Stimulated activated CD4-positive, alpha-beta T cell treated with anti-CD3 and anti-CD28 coated beads, TNF-alpha, amount 100 ng/mL, for 4 hours (primary cell): ENCODE measurements at regions not wholly inside any gene's neighbourhood (a gene's known extent, or its start where the extent isn't known, plus 50 kb on each side); places are given as distances from the start of the nearest gene placed in this dataset.
"Not testable (repeated sequence)": the region's sequence is repeated elsewhere in the genome, so short reads cannot be mapped to it uniquely, and the experiment has no call there.

Experiments used
- DNase-seq, 3 experiments: peaks; one replicate each; pipeline ENCODE4 v3.0.0-alpha.2; 2020; ENCODE audit warnings: low read depth in 3 of 3

DNA sequence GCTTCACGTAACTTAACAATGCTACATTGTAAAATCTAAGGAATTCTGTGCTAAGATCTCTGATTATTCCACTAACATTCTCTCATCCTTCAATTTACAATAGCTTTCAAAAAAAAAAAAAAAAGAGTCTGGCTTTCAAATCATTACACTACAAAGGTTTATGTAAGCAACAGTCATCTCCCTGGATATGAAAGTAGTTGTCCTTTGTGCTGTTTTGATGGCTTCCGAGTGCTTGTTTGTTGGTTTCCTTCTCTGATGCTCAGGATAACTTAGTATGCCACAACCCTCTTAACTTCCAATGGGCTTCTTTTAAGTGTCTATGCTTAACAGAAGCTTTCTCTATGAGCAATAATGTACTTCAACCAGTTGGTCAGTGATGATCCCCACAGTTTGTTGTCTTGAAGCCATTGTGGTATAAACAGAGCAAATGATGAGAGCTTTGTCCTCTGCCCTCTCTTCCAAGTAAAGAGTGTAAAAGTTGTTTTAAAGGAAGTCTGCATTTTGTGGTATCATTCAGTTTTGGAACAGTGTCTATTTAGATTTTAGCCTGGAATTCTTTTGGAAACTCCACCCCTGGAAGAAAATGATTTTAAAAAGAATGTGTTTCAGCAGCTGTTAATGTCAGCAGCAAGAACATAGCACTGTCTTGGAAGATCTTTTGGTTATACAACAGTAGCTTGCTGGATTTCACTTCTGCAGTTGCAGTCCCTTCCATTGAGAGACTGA, 396.1 kb upstream of the RGS6 start:
- no peak for DNase-seq

DNA sequence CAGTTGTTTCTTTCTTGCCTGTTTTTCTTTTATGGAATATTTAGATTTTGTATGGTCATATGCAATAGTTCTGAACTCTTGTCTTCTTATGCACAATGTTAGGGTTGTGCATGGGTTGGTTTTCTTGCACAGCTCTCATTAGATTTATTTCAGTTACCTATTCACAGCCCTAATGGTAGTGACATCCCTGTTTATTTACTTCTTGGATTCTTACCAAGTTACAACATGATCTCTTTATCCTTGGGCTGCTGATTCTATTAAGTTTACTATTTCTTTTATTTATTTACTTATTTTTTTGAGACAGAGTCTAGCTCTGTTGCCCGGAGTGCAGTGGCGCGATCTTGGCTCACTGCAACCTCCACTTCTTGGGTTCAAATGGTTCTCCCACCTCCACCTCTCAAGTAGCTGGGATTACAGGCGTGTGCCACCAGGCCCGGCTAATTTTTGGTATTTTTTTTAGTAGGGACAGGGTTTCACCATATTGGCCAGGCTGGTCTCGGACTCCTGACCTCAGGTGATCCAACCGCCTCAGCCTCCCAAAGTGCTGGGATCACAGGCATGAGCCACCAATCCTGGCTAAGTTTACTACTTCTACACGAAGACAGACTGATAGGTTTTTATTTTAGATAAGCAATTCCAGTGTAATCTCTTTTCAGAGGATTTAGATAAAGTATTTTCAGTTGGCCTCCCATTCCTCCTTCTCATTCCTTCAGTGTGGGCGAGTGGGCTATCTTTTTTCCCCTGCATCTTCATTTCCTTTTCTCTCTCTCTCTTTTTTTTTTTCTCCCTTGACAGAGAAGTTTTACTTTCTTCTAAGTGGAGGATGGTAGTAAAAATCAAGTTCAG, 395.1 kb upstream of the RGS6 start:
- DNase-seq = no peak

- DNase-seq = no peak
These were observed 393.9 kb upstream of the RGS6 start for GRCh38 chr14:71538288-71538687.

- DNase-seq = no peak
These were observed 393.1 kb upstream of the RGS6 start for GRCh38 chr14:71538938-71539649.

- no peak for DNase-seq
These were observed 392.5 kb upstream of the RGS6 start for GRCh38 chr14:71539650-71540285.

DNA sequence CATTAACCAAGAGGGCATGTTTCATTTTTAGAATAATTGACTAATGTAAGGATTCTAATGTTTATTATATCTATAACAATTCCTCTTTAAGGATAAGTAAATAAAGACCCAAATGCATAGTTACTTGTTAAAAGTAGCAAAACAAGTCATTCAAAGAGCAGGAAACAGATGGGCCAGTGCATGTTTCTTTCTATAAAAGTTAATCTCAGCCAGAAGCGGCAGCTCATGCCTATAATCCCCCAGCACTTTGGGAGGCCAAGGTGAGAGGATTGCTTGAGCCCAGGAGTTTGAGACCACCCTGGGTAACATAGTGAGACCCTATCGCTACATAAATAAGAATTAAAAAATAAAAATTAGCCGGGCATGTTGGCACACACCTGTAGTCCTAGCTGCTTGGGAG, 391.0 kb upstream of the RGS6 start:
- no peak for DNase-seq

DNA sequence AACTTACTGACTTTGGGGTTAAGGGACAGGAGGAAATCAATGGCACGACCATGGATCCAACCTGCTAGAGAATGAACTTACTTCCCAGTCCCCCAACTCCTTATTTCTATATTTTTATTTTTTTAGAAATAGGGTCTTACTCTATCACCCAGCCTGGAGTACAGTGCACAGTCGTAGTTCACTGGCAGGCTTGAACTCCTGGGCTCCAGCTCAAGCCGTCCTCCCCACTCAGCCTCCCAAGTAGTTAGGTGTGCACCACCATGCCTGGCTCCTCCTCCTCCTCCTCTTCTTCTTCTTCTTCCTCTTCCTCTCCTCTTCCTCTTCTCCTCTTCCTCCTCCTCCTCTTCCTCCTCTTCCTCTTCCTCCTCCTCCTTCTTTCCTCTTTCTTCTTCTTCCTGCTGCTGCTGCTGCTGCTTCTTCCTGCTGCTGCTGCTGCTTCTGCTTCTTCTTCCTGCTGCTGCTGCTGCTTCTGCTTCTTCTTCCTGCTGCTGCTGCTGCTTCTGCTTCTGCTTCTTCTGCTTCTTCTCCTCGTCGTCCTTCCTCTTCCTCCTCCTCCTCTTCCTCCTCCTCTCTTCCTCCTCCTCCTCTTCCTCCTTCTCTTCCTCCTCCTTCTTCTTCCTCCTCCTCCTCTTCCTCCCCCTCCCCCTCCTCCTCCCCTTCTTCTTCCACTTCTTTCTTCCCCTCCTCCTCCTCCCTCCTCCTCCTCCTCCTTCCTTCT, 390.1 kb upstream of the RGS6 start:
- DNase-seq = no peak

DNA sequence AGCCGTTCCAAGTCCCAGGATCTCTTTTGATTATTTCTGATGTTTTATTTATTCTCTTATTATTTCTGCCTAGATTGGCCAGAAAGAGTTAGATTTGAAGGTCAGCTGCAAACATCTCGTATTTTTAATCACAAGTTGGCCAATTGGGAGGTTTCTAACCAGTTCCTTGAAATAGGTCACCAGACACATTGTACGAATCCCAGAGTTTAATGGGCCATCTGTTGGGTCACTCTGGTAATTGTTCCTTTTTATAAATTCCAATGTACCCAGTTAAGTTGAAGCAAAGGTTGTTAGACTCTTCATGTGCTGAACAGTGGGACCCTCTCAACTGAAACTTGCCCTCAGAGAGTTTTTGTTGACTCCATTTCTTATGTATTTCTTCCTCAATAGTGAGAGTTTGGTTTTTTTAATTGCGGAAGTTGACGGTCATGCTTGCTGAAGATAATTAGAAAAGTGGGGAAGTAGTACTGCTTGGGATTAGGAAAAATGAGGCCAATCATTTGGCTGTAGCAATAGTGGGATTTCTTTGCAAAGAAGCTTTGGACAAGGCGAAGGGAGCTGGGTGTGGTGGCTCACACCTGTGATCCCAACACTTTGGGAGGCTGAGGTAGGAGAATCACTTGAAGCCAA, 382.7 kb upstream of the RGS6 start:
- DNase-seq = no peak

DNA sequence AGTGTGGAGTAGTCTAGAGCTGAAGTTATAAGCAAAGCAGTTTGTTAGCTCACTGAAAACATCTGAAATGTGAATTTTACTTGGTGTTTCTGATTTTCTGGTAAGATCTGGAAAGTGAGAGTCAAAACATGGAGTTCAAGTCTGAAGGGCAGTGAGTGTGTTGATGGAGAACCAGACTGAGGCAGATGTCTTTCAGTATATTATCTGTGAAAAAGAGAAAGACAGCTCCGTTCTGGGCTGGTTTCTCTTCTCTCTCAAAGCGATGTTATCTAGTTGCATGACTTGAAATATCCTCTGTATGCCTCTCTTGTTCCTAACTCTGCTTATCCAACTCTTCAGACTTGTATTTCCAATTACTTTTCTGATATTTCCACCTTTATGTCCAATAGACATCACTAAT, 381.9 kb upstream of the RGS6 start:
- DNase-seq = no peak

DNA sequence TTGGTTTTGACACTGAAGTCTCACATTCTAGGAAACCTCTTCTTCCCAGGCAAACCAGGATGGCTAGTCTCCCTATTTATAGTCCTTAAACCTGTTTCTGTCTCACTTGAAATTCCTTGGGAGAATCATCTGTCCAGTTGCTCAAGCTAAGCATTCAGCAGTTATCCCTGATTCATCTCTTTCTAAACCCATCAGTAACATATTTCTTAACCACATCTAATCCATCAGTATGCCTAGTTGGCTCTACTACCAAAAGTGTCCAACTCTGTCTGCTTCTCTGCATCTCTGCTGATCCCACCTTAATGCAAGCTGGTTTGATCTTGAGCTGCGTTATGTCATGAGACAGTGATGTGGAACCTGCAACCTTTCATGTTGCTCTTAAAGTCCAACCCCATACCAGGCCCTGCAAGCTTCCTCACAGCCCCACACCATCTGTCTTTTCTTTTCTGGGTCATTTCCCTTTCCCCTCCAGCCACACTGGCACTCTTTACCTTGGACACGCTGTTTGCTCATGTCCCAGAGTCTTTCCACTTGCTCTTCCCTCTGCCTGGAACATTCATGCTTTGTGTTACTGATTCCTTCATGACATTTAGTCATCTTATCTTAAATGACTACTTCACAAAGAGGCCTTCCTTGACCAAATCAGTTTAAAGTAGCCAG, 380.8 kb upstream of the RGS6 start:
- no peak for DNase-seq

GRCh38 chr14:71552809-71553208, 379.4 kb upstream of the RGS6 start:
- no peak for DNase-seq

DNA sequence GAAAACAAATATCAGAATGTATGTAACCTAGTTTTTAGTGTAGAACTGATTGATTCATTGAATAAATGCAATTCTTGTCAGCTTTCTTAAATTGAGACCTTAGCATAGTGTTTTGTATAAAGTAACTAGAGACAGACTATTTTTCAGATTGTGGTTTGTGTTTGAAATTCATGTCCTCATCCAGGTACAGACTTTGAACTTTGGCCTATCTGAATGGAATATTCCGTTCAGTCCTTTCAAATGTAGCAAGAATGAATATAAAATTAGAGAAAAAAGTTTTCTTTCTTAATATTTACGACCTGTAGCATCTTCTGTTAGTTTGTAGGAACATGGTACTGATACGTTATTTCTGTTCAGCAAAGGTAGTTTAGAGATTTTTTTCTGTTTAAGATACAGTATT, 378.4 kb upstream of the RGS6 start:
- DNase-seq = no peak

- no peak for DNase-seq
These were observed 377.9 kb upstream of the RGS6 start for GRCh38 chr14:71554323-71554722.

GRCh38 chr14:71554959-71555612, 377.1 kb upstream of the RGS6 start:
- no peak for DNase-seq

- peak; percentile 24 to 33 (median 31) for DNase-seq
These were observed 376.3 kb upstream of the RGS6 start for GRCh38 chr14:71555654-71556559.

DNA sequence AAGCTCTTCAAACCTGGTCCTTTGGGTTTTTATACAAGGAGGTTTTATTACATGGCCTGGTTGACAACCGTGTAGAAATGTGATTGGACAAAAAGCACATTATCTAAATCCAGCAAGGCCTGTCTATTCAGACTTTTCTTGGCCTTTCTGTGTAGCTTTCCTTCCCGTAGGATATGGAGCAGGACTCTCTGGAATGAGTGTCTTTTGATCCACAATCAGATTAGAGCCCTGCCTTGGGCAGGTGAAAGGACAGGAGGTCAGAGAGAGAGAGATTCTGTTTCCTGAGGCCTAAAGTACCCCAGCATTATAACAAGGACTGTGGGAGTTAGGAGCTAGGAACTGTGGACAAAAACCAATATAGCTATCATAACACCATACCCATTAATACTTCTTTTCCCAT, 375.5 kb upstream of the RGS6 start:
- no peak for DNase-seq

GRCh38 chr14:71557351-71557750, 374.9 kb upstream of the RGS6 start:
- no peak for DNase-seq

DNA sequence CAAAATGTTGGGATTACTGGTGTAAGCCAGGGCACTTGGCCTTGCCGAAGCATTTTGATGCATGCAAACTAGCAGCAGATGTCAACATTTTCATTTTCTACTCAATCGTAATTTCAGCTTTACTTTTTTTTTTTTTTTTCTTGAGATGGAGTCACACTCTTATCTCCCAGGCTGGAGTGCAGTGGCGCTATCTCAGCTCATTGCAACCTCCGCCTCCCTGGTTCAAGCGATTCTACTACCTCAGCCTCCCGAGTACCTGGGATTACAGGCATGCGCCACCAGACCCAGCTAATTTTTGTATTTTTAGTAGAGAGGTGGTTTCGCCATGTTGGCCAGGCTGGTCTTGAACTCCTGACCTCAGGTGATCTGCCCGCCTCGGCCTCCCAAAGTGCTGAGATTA, 373.3 kb upstream of the RGS6 start:
- DNase-seq = not testable (repeated sequence)

- no peak for DNase-seq
These were observed 371.5 kb upstream of the RGS6 start for GRCh38 chr14:71560751-71561150.
